A549 (cell line): ENCODE measurements at regions not wholly inside any gene's neighbourhood (a gene's known extent, or its start where the extent isn't known, plus 50 kb on each side); places are given as distances from the start of the nearest gene placed in this dataset.

Source experiments
- CEBPB ChIP-seq, 2 experiments: fragments of >200 bp in 1 of 2; sonication (Bioruptor Twin) in 1 of 2; formaldehyde crosslinking in 1 of 2; IDR thresholded peaks; 2 replicates each; pipeline ENCODE4 v1.6.1; 2012 to 2016
- CHD2 ChIP-seq: fragments of 150-350 bp; IDR thresholded peaks from 2 replicates; pipeline ENCODE4 v1.6.1; 2014; ENCODE audit warnings: low read length; ENCODE audit not compliant: partially characterized antibody
- CTCF ChIP-seq: fragments of >200 bp; sonication (Bioruptor Twin); formaldehyde crosslinking; IDR thresholded peaks from 3 replicates; pipeline ENCODE4 v1.5.1; 2016
- GATA3 ChIP-seq: IDR thresholded peaks from 2 replicates; pipeline ENCODE4 v1.6.1; 2012; ENCODE audit warnings: borderline replicate concordance
- HDAC2 ChIP-seq: fragments of 200-600 bp; sonication (generic); IDR thresholded peaks from 2 replicates; pipeline ENCODE4 v1.6.1; 2016
- JUNB ChIP-seq: fragments of >200 bp; sonication (Bioruptor Twin); formaldehyde crosslinking; IDR thresholded peaks from 2 replicates; pipeline ENCODE4 v1.6.1; 2016
- KDM1A ChIP-seq: fragments of 200-600 bp; sonication (generic); IDR thresholded peaks from 2 replicates; pipeline ENCODE4 v1.6.1; 2016; ENCODE audit warnings: low read depth, mild to moderate bottlenecking
- POLR2A ChIP-seq: IDR thresholded peaks from 2 replicates; pipeline ENCODE4 v1.6.1; 2012; ENCODE audit warnings: mild to moderate bottlenecking, low read length
- POLR2AphosphoS2 ChIP-seq: conservative IDR thresholded peaks from 2 replicates; pipeline ENCODE4 v1.6.1; 2012; ENCODE audit warnings: low read length, improper control_type of control experiment, inconsistent platforms
- RCOR1 ChIP-seq: fragments of 150-350 bp; IDR thresholded peaks from 2 replicates; pipeline ENCODE4 v1.6.1; 2014; ENCODE audit warnings: antibody characterized with exemption, low read length, low read depth
- RFX5 ChIP-seq: fragments of 450-650 bp; IDR thresholded peaks from 2 replicates; pipeline ENCODE4 v1.7.1; 2014; ENCODE audit warnings: antibody characterized with exemption, mild to moderate bottlenecking, moderate library complexity
- RNF2 ChIP-seq: fragments of 200-600 bp; sonication (generic); IDR thresholded peaks from 2 replicates; pipeline ENCODE4 v1.6.1; 2016; ENCODE audit warnings: low read depth, mild to moderate bottlenecking, antibody characterized with exemption, moderate library complexity, borderline replicate concordance
- SMC3 ChIP-seq: fragments of >200 bp; sonication (Bioruptor Twin); formaldehyde crosslinking; IDR thresholded peaks from 3 replicates; pipeline ENCODE4 v1.6.1; 2018; ENCODE audit warnings: inconsistent platforms

GRCh38 chr10:4514445-4515108, 311.4 kb upstream of the AKR1E2 start:
- TF ChIP-seq CTCF (no peak), HDAC2 (no peak), POLR2A (no peak), RCOR1 (no peak), CHD2 (no peak), KDM1A (no peak), JUNB (no peak), SMC3 (no peak), GATA3 (no peak), CEBPB (IDR thresholded peaks at IDR 0.05) (no peak), RNF2 (no peak), RFX5 (no peak), POLR2AphosphoS2 (no peak)
